Suprapubic skin (tissue), 4 donors: ENCODE measurements at regions not wholly inside any gene's neighbourhood (a gene's known extent, or its start where the extent isn't known, plus 50 kb on each side); places are given as distances from the start of the nearest gene placed in this dataset.

Experiments used
- DNase-seq, 2 donors: peaks; one replicate each; pipeline ENCODE4 v3.0.0-alpha.2; 2019; ENCODE audit warnings: low spot score in 2 of 2
- H3K27ac ChIP-seq: fragments of 200-600 bp; sonication (generic); one replicate; pipeline ENCODE4 v1.5.1; 2019
- H3K27me3 ChIP-seq: fragments of 200-600 bp; sonication (generic); one replicate; pipeline ENCODE4 v1.5.1; 2019
- H3K36me3 ChIP-seq: fragments of 200-600 bp; sonication (generic); one replicate; pipeline ENCODE4 v1.5.1; 2019
- H3K4me1 ChIP-seq: fragments of 200-600 bp; sonication (generic); one replicate; pipeline ENCODE4 v1.5.1; 2019
- H3K4me3 ChIP-seq: fragments of 200-600 bp; sonication (generic); one replicate; pipeline ENCODE4 v1.5.1; 2019; ENCODE audit warnings: mild to moderate bottlenecking
- H3K9me3 ChIP-seq: fragments of 200-600 bp; sonication (generic); one replicate; pipeline ENCODE4 v1.5.1; 2019
- CTCF ChIP-seq, 2 donors: fragments of 200-600 bp in 1 of 2; fragments of 450-650 bp in 1 of 2; sonication (generic) in 1 of 2; IDR thresholded peaks; one replicate each; pipeline ENCODE4 v1.5.1; 2016 to 2019; ENCODE audit warnings: antibody characterized with exemption in 2 of 2, mild to moderate bottlenecking in 1 of 2, moderate library complexity in 1 of 2
- EP300 ChIP-seq: sonication (generic); formaldehyde crosslinking; IDR thresholded peaks from one replicate; pipeline ENCODE4 v1.6.1; 2017; ENCODE audit warnings: antibody characterized with exemption
- POLR2A ChIP-seq, 2 donors: fragments of 450-650 bp; IDR thresholded peaks; one replicate each; pipeline ENCODE4 v1.6.1; 2017; ENCODE audit warnings: antibody characterized with exemption in 2 of 2, mild to moderate bottlenecking in 2 of 2, moderate library complexity in 2 of 2
- POLR2AphosphoS5 ChIP-seq, 3 donors: sonication (generic); formaldehyde crosslinking; IDR thresholded peaks; one replicate each; pipeline ENCODE4 v1.6.1; 2017; ENCODE audit warnings: antibody characterized with exemption in 3 of 3
- WGBS: methylation state at CpG from one replicate; pipeline ENCODE4 v1.1.5; 2018; 5-methylcytosine and 5-hydroxymethylcytosine counted together

- H3K4me1 ChIP-seq = no peaks in the 10 kb centered on the region
- TF ChIP-seq POLR2AphosphoS5 (IDR thresholded peaks at IDR 0.05) = no peak
- no peak for TF ChIP-seq POLR2A (IDR thresholded peaks at IDR 0.05)
- no peak for TF ChIP-seq CTCF (IDR thresholded peaks at IDR 0.05)
- no peak for TF ChIP-seq EP300
- no peak overlapping the region for H3K27ac ChIP-seq
- no peaks in the 10 kb centered on the region for H3K36me3 ChIP-seq
- no peak for DNase-seq
- no peaks in the 10 kb centered on the region for H3K27me3 ChIP-seq
- no peak overlapping the region for H3K4me3 ChIP-seq
- no peaks in the 10 kb centered on the region for H3K9me3 ChIP-seq
- WGBS = 90% methylated on average over 3 of the region's 3 CpGs
Observed at GRCh38 chr2:7726989-7727388, 809.8 kb downstream of the RNF144A start.

GRCh38 chr2:7728388-7728787 lies 811.2 kb downstream of the RNF144A start:
- 96% methylated on average over 8 of the region's 8 CpGs for WGBS
- no peak overlapping the region for H3K4me3 ChIP-seq
- H3K27ac ChIP-seq = no peak overlapping the region

GRCh38 chr2:7730449-7730848 lies 813.2 kb downstream of the RNF144A start:
- TF ChIP-seq EP300 = no peak
- TF ChIP-seq POLR2AphosphoS5 (IDR thresholded peaks at IDR 0.05) = no peak
- no peak for TF ChIP-seq CTCF (IDR thresholded peaks at IDR 0.05)
- no peak for TF ChIP-seq POLR2A (IDR thresholded peaks at IDR 0.05)
- no peak for DNase-seq
- H3K9me3 ChIP-seq = no peaks in the 10 kb centered on the region
- no peak overlapping the region for H3K4me3 ChIP-seq
- no peaks in the 10 kb centered on the region for H3K36me3 ChIP-seq
- WGBS = 80% methylated on average over 5 of the region's 5 CpGs
- H3K27me3 ChIP-seq = no peaks in the 10 kb centered on the region
- no peak overlapping the region for H3K27ac ChIP-seq
- no peaks in the 10 kb centered on the region for H3K4me1 ChIP-seq

More at GRCh38 chr2:7728388-7728787, 811.2 kb downstream of the RNF144A start:
- H3K9me3 ChIP-seq = no peaks in the 10 kb centered on the region
- TF ChIP-seq CTCF (IDR thresholded peaks at IDR 0.05) (no peak), POLR2AphosphoS5 (IDR thresholded peaks at IDR 0.05) (no peak), POLR2A (IDR thresholded peaks at IDR 0.05) (no peak), EP300 (no peak)
- no peaks in the 10 kb centered on the region for H3K4me1 ChIP-seq
- DNase-seq = no peak
- no peaks in the 10 kb centered on the region for H3K27me3 ChIP-seq
- no peaks in the 10 kb centered on the region for H3K36me3 ChIP-seq

- no peaks in the 10 kb centered on the region for H3K36me3 ChIP-seq
- no peaks in the 10 kb centered on the region for H3K9me3 ChIP-seq
- H3K4me1 ChIP-seq = no peaks in the 10 kb centered on the region
- no peak overlapping the region for H3K4me3 ChIP-seq
- no peak for DNase-seq
- no peak overlapping the region for H3K27ac ChIP-seq
- WGBS = 78% methylated on average over 4 of the region's 4 CpGs
- H3K27me3 ChIP-seq = no peaks in the 10 kb centered on the region
- TF ChIP-seq CTCF (IDR thresholded peaks at IDR 0.05) (no peak), POLR2A (IDR thresholded peaks at IDR 0.05) (no peak), POLR2AphosphoS5 (IDR thresholded peaks at IDR 0.05) (no peak), EP300 (no peak)
Observed at GRCh38 chr2:7730990-7731389, 813.8 kb downstream of the RNF144A start.

GRCh38 chr2:7732497-7732896 lies 815.3 kb downstream of the RNF144A start:
- TF ChIP-seq EP300 (no peak), CTCF (IDR thresholded peaks at IDR 0.05) (no peak), POLR2A (IDR thresholded peaks at IDR 0.05) (no peak), POLR2AphosphoS5 (IDR thresholded peaks at IDR 0.05) (no peak)
- Histone ChIP-seq H3K4me1 (no peaks in the 10 kb centered on the region), H3K9me3 (no peaks in the 10 kb centered on the region), H3K4me3 (no peak overlapping the region), H3K36me3 (no peaks in the 10 kb centered on the region), H3K27ac (no peak overlapping the region), H3K27me3 (no peaks in the 10 kb centered on the region)
- DNase-seq = no peak
- 82% methylated on average over 5 of the region's 5 CpGs for WGBS
